ENCODE measurements at regions not wholly inside any gene's neighbourhood (a gene's known extent, or its start where the extent isn't known, plus 50 kb on each side); places are given as distances from the start of the nearest gene placed in this dataset.

- no peaks in the 10 kb centered on the region for H4K20me1 ChIP-seq (ENCODE audit: insufficient read depth)
- no peaks in the 10 kb centered on the region for H3K9me3 ChIP-seq (ENCODE audit: low read depth)
- H3F3A ChIP-seq (ENCODE audit: insufficient read depth), result no peaks in the 10 kb centered on the region
- no peaks in the 10 kb centered on the region for H3K79me2 ChIP-seq (ENCODE audit: insufficient read depth)
- H3K4me3 ChIP-seq, result no peak overlapping the region
- no peak overlapping the region for H3K4me2 ChIP-seq (ENCODE audit: unreplicated experiment)
- H3K4me1 ChIP-seq (ENCODE audit: insufficient read depth), result no peaks in the 10 kb centered on the region
- H3K27ac ChIP-seq, result no peak overlapping the region
- TF ChIP-seq EZH2phosphoT487 (IDR thresholded peaks at IDR 0.05; ENCODE audit: insufficient read depth, low read depth) (no peak), EZH2 (IDR thresholded peaks at IDR 0.05; ENCODE audit: insufficient read depth, poor library complexity, severe bottlenecking) (no peak)
- no peaks in the 10 kb centered on the region for H3K27me3 ChIP-seq (replicated peaks; ENCODE audit: insufficient read depth)
- H3K9ac ChIP-seq, result no peak overlapping the region
- no peak for DNase-seq
- in situ Hi-C loops (cut with MboI), result no loop called here
- no peaks in the 10 kb centered on the region for H3K36me3 ChIP-seq (ENCODE audit: low read depth)
- H3K9me2 ChIP-seq (ENCODE audit: insufficient read depth), result no peaks in the 10 kb centered on the region
- no peak overlapping the region for H2AFZ ChIP-seq
Measured at GRCh38 chr7:126140858-126141466, 1111.8 kb downstream of the GRM8 start.

- H3K4me1 ChIP-seq (ENCODE audit: insufficient read depth), result no peaks in the 10 kb centered on the region
- no peaks in the 10 kb centered on the region for H3K27me3 ChIP-seq (replicated peaks; ENCODE audit: insufficient read depth)
- H3K9ac ChIP-seq, result no peak overlapping the region
- H3K4me2 ChIP-seq (ENCODE audit: unreplicated experiment), result no peak overlapping the region
- H3F3A ChIP-seq (ENCODE audit: insufficient read depth), result no peaks in the 10 kb centered on the region
- no peak overlapping the region for H2AFZ ChIP-seq
- H3K4me3 ChIP-seq, result no peak overlapping the region
- H3K79me2 ChIP-seq (ENCODE audit: insufficient read depth), result no peaks in the 10 kb centered on the region
- no peaks in the 10 kb centered on the region for H3K9me2 ChIP-seq (ENCODE audit: insufficient read depth)
- H3K36me3 ChIP-seq (ENCODE audit: low read depth), result no peaks in the 10 kb centered on the region
- H4K20me1 ChIP-seq (ENCODE audit: insufficient read depth), result no peaks in the 10 kb centered on the region
- 0 to 5% methylated on average over 1 of the region's 1 CpG for WGBS, 2 experiments (ENCODE audit: low coverage in 1 of 2, low lambda C conversion rate in 2 of 2, missing lambda C conversion rate in 2 of 2)
- TF ChIP-seq EZH2 (IDR thresholded peaks at IDR 0.05; ENCODE audit: insufficient read depth, poor library complexity, severe bottlenecking) (no peak), EZH2phosphoT487 (IDR thresholded peaks at IDR 0.05; ENCODE audit: insufficient read depth, low read depth) (no peak)
- no peak overlapping the region for H3K27ac ChIP-seq
- H3K9me3 ChIP-seq (ENCODE audit: low read depth), result no peaks in the 10 kb centered on the region
- in situ Hi-C loops (cut with MboI), result no loop called here
- no peak for DNase-seq
Measured at GRCh38 chr7:126119981-126120380, 1132.8 kb downstream of the GRM8 start.

- Histone ChIP-seq H3K36me3 (ENCODE audit: low read depth) (no peaks in the 10 kb centered on the region), H3K4me2 (ENCODE audit: unreplicated experiment) (no peak overlapping the region), H4K20me1 (ENCODE audit: insufficient read depth) (no peaks in the 10 kb centered on the region), H3K9ac (no peak overlapping the region), H3K9me2 (ENCODE audit: insufficient read depth) (no peaks in the 10 kb centered on the region), H3K4me1 (ENCODE audit: insufficient read depth) (no peaks in the 10 kb centered on the region), H3K79me2 (ENCODE audit: insufficient read depth) (no peaks in the 10 kb centered on the region), H3K4me3 (no peak overlapping the region), H3K27ac (no peak overlapping the region), H3F3A (ENCODE audit: insufficient read depth) (no peaks in the 10 kb centered on the region), H3K9me3 (ENCODE audit: low read depth) (no peaks in the 10 kb centered on the region), H3K27me3 (replicated peaks; ENCODE audit: insufficient read depth) (no peaks in the 10 kb centered on the region), H2AFZ (no peak overlapping the region)
- no peak for TF ChIP-seq EZH2 (IDR thresholded peaks at IDR 0.05; ENCODE audit: insufficient read depth, poor library complexity, severe bottlenecking)
- no peak for TF ChIP-seq EZH2phosphoT487 (IDR thresholded peaks at IDR 0.05; ENCODE audit: insufficient read depth, low read depth)
- no peak for DNase-seq
- 6 to 27% methylated on average over 1 of the region's 1 CpG for WGBS, 2 experiments (ENCODE audit: low coverage in 1 of 2, low lambda C conversion rate in 2 of 2, missing lambda C conversion rate in 2 of 2)
- in situ Hi-C loops (cut with MboI), result no loop called here
Measured at GRCh38 chr7:126103582-126103981, 1149.2 kb downstream of the GRM8 start.

- Histone ChIP-seq H4K20me1 (ENCODE audit: insufficient read depth) (no peaks in the 10 kb centered on the region), H3K9me3 (ENCODE audit: low read depth) (peaks cover 2% of the 10 kb centered on the region), H3K4me1 (ENCODE audit: insufficient read depth) (no peaks in the 10 kb centered on the region), H3K9me2 (ENCODE audit: insufficient read depth) (no peaks in the 10 kb centered on the region), H3K36me3 (ENCODE audit: low read depth) (no peaks in the 10 kb centered on the region), H3K4me2 (ENCODE audit: unreplicated experiment) (no peak overlapping the region), H3K27ac (no peak overlapping the region), H3K27me3 (replicated peaks; ENCODE audit: insufficient read depth) (no peaks in the 10 kb centered on the region), H2AFZ (no peak overlapping the region), H3K79me2 (ENCODE audit: insufficient read depth) (no peaks in the 10 kb centered on the region), H3K4me3 (no peak overlapping the region), H3F3A (ENCODE audit: insufficient read depth) (no peaks in the 10 kb centered on the region), H3K9ac (no peak overlapping the region)
- DNase-seq, result no peak
- TF ChIP-seq EZH2phosphoT487 (IDR thresholded peaks at IDR 0.05; ENCODE audit: insufficient read depth, low read depth) (no peak), EZH2 (IDR thresholded peaks at IDR 0.05; ENCODE audit: insufficient read depth, poor library complexity, severe bottlenecking) (no peak)
- in situ Hi-C loops (cut with MboI), result no loop called here
Measured at GRCh38 chr7:126083014-126083413, 1153.4 kb upstream of the POT1 start.

- in situ Hi-C loops (cut with MboI), result no loop called here
- no peak overlapping the region for H2AFZ ChIP-seq
- no peak overlapping the region for H3K4me2 ChIP-seq (ENCODE audit: unreplicated experiment)
- no peaks in the 10 kb centered on the region for H3K36me3 ChIP-seq (ENCODE audit: low read depth)
- H3F3A ChIP-seq (ENCODE audit: insufficient read depth), result no peaks in the 10 kb centered on the region
- H4K20me1 ChIP-seq (ENCODE audit: insufficient read depth), result no peaks in the 10 kb centered on the region
- H3K27ac ChIP-seq, result no peak overlapping the region
- no peak overlapping the region for H3K4me3 ChIP-seq
- no peaks in the 10 kb centered on the region for H3K27me3 ChIP-seq (replicated peaks; ENCODE audit: insufficient read depth)
- no peaks in the 10 kb centered on the region for H3K9me3 ChIP-seq (ENCODE audit: low read depth)
- DNase-seq, result no peak
- no peaks in the 10 kb centered on the region for H3K9me2 ChIP-seq (ENCODE audit: insufficient read depth)
- no peaks in the 10 kb centered on the region for H3K79me2 ChIP-seq (ENCODE audit: insufficient read depth)
- H3K9ac ChIP-seq, result no peak overlapping the region
- TF ChIP-seq EZH2 (IDR thresholded peaks at IDR 0.05; ENCODE audit: insufficient read depth, poor library complexity, severe bottlenecking), result no peak
- TF ChIP-seq EZH2phosphoT487 (IDR thresholded peaks at IDR 0.05; ENCODE audit: insufficient read depth, low read depth), result no peak
- no peaks in the 10 kb centered on the region for H3K4me1 ChIP-seq (ENCODE audit: insufficient read depth)
Measured at GRCh38 chr7:126079581-126079980, 1150.0 kb upstream of the POT1 start.
